Endothelial cell of umbilical vein (primary cell): ENCODE measurements at regions not wholly inside any gene's neighbourhood (a gene's known extent, or its start where the extent isn't known, plus 50 kb on each side); places are given as distances from the start of the nearest gene placed in this dataset.

ENCODE experiments used
- BruUV-seq: library from RNA; stranded (reverse); fragments of 400-500 nt; replicated peaks from 2 replicates; lab custom pipeline; 2021; lab: Mats Ljungman, UMichigan
- CTCF ChIA-PET: fragments of 300-600, 350-600 bp; sonication (Branson Sonifier 250); formaldehyde crosslinking; loops from one replicate; lab custom pipeline; 2021; ENCODE audit warnings: antibody characterized with exemption, inconsistent platforms; lab: Charles Lee
- POLR2A ChIA-PET: fragments of 300-600, 350-600 bp; sonication (Branson Sonifier 250); formaldehyde crosslinking; loops from one replicate; lab custom pipeline; 2021; ENCODE audit warnings: antibody characterized with exemption, inconsistent platforms; lab: Charles Lee
- DNase-seq: peaks from one replicate; pipeline ENCODE4 v3.0.0-alpha.2; 2011; ENCODE audit warnings: low read depth, low spot score
- FAIRE-seq: peaks from 2 replicates; lab custom pipeline; 2011; peaks lifted over from hg19 to GRCh38; lab: Jason Lieb, UNC
- H2AFZ ChIP-seq: 2 replicates; pipeline ENCODE4 v1.6.0; 2012; ENCODE audit warnings: low read depth, low read length, control low read depth, inconsistent platforms
- H3K27ac ChIP-seq: 2 replicates; pipeline ENCODE4 v1.5.1; 2011; ENCODE audit warnings: low read depth, mild to moderate bottlenecking, control low read depth, low read length, moderate library complexity; ENCODE audit not compliant: insufficient read depth
- H3K27me3 ChIP-seq, 2 experiments: 2 replicates each; pipeline versions ENCODE4 v1.6.0 to v1.6.1; 2011; ENCODE audit warnings: low read length in 2 of 2, mixed read lengths in 1 of 2; ENCODE audit not compliant: control insufficient read depth in 2 of 2, insufficient read depth in 2 of 2
- H3K36me3 ChIP-seq, 2 experiments: 2 replicates in 1 of 2; 3 replicates in 1 of 2; pipeline ENCODE4 v1.5.1; 2011; ENCODE audit warnings: low read length in 2 of 2, mild to moderate bottlenecking in 1 of 2, moderate library complexity in 1 of 2; ENCODE audit not compliant: control insufficient read depth in 2 of 2, insufficient read depth in 2 of 2; ENCODE audit errors: extremely low read depth in 1 of 2
- H3K4me1 ChIP-seq: 3 replicates; pipeline ENCODE4 v1.5.1; 2011; ENCODE audit warnings: mild to moderate bottlenecking, low read length; ENCODE audit not compliant: control insufficient read depth, insufficient read depth; ENCODE audit errors: extremely low read depth
- H3K4me2 ChIP-seq: 2 replicates; pipeline ENCODE4 v1.6.1; 2011; ENCODE audit warnings: low read length, control low read depth, mixed read lengths; ENCODE audit not compliant: insufficient read depth
- H3K4me3 ChIP-seq, 3 experiments: fragments of 200-600 bp in 1 of 3; sonication (generic), shearing (Covaris generic) in 1 of 3; replicated peaks in 1 of 3; 2 replicates each; pipeline ENCODE4 v1.5.1; 2011 to 2016; ENCODE audit warnings: control low read depth in 3 of 3, low read length in 3 of 3, mild to moderate bottlenecking in 2 of 3, inconsistent platforms in 1 of 3, low read depth in 1 of 3, moderate library complexity in 1 of 3; ENCODE audit not compliant: insufficient read depth in 1 of 3
- H3K79me2 ChIP-seq: 2 replicates; pipeline ENCODE4 v1.6.0; 2012; ENCODE audit warnings: low read length, inconsistent platforms; ENCODE audit not compliant: control insufficient read depth, insufficient read depth
- H3K9ac ChIP-seq: replicated peaks from 2 replicates; pipeline ENCODE3; 2011; ENCODE audit warnings: low read length, control low read depth; ENCODE audit not compliant: insufficient read depth; ENCODE audit errors: extremely low read depth
- H3K9me1 ChIP-seq: replicated peaks from 3 replicates; pipeline ENCODE4 v1.6.0; 2011; ENCODE audit warnings: mild to moderate bottlenecking, low read length; ENCODE audit not compliant: control insufficient read depth, insufficient read depth; ENCODE audit errors: extremely low read depth
- H3K9me3 ChIP-seq: replicated peaks from 2 replicates; pipeline ENCODE4 v1.5.1; 2012; ENCODE audit warnings: low read length, inconsistent platforms; ENCODE audit not compliant: control insufficient read depth, insufficient read depth
- H4K20me1 ChIP-seq: replicated peaks from 2 replicates; pipeline ENCODE3; 2011; ENCODE audit warnings: mild to moderate bottlenecking, low read length; ENCODE audit not compliant: control insufficient read depth, insufficient read depth; ENCODE audit errors: extremely low read depth
- EZH2 ChIP-seq: IDR thresholded peaks from 2 replicates; pipeline ENCODE4 v1.6.1; 2012; ENCODE audit warnings: borderline replicate concordance, low read depth, mild to moderate bottlenecking, moderate library complexity, low read length, inconsistent platforms; ENCODE audit not compliant: severe bottlenecking
- FOS ChIP-seq: IDR thresholded peaks from 2 replicates; pipeline ENCODE4 v1.6.1; 2011; ENCODE audit warnings: mild to moderate bottlenecking, low read length, moderate library complexity, borderline replicate concordance; ENCODE audit not compliant: insufficient read depth
- GATA2 ChIP-seq: IDR thresholded peaks from 2 replicates; pipeline ENCODE4 v1.7.0; 2011; ENCODE audit warnings: low read depth, mild to moderate bottlenecking, moderate library complexity, mixed read lengths, low read length; ENCODE audit not compliant: insufficient read length, insufficient read depth
- JUN ChIP-seq: IDR thresholded peaks from 2 replicates; pipeline ENCODE4 v1.6.1; 2011; ENCODE audit warnings: borderline replicate concordance, low read depth; ENCODE audit not compliant: insufficient read length, insufficient read depth
- MYC ChIP-seq: IDR thresholded peaks from one replicate; pipeline ENCODE4 v1.6.1; 2011; ENCODE audit warnings: mild to moderate bottlenecking, low read depth, low read length
- POLR2A ChIP-seq: IDR thresholded peaks from 2 replicates; pipeline ENCODE4 v1.6.1; 2012; ENCODE audit warnings: low read depth, mild to moderate bottlenecking, control low read depth, low read length
- POLR2AphosphoS5 ChIP-seq: IDR thresholded peaks from 2 replicates; pipeline ENCODE4 v1.6.1; 2012; ENCODE audit warnings: low read depth, mild to moderate bottlenecking, control low read depth, low read length, moderate library complexity; ENCODE audit not compliant: insufficient read depth
- dilution Hi-C: fragments of 300-500 bp; cut with MboI; formaldehyde crosslinking; loops from one replicate; pipeline ENCODE4 v1.15.0; 2019; ENCODE audit warnings: low sequenced_read_pairs; ENCODE audit not compliant: extremely low pct_ligation_motif_present
- intact Hi-C: fragments of 100-400 bp; cut with micrococcal nuclease; formaldehyde crosslinking; loops from one replicate; pipeline ENCODE4 v1.10.0; 2022
- TF ChIP-seq, protein P1 (sequence below): IDR thresholded peaks from 2 replicates; pipeline ENCODE4 v1.6.1; 2011; ENCODE audit not compliant: insufficient read depth, insufficient read length
- TF ChIP-seq, protein P2 (sequence below), 2 donors: IDR thresholded peaks; 1 replicate in 1 of 2; 2 replicates in 1 of 2; pipeline ENCODE4 v1.5.1; 2011; ENCODE audit warnings: low read length in 2 of 2, mild to moderate bottlenecking in 2 of 2, moderate library complexity in 2 of 2, control low read depth in 1 of 2, inconsistent platforms in 1 of 2, low read depth in 1 of 2; ENCODE audit not compliant: insufficient read depth in 1 of 2; ENCODE audit errors: extremely low read depth in 1 of 2

DNA sequence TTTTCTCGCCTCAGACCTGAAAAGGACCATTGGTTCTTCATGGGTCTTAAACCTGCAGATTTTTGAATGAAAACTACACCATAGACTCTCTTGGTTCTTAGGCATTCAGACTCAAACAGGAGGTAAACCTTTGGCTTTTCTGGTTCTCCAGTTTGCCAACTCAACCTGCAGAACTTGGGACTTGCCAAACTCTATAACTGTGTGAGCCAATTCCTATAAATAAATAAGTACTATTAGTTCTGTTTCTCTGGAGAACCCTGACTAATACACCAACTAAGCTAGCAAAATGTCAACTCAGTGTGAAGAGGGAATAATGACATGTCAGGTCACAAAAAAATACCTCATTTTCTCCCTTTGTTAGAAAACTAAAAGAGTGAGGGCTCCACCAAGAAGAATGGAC lies 374.6 kb downstream of the RAB28 start:
- H3K9me3 ChIP-seq, result no peaks in the 10 kb centered on the region
- TF ChIP-seq JUN (no peak), FOS (no peak), POLR2AphosphoS5 (no peak), GATA2 (no peak), MYC (no peak), EZH2 (no peak), POLR2A (no peak)
- TF ChIP-seq, protein P1, sequence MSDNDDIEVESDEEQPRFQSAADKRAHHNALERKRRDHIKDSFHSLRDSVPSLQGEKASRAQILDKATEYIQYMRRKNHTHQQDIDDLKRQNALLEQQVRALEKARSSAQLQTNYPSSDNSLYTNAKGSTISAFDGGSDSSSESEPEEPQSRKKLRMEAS, result no peak
- TF ChIP-seq, protein P2, sequence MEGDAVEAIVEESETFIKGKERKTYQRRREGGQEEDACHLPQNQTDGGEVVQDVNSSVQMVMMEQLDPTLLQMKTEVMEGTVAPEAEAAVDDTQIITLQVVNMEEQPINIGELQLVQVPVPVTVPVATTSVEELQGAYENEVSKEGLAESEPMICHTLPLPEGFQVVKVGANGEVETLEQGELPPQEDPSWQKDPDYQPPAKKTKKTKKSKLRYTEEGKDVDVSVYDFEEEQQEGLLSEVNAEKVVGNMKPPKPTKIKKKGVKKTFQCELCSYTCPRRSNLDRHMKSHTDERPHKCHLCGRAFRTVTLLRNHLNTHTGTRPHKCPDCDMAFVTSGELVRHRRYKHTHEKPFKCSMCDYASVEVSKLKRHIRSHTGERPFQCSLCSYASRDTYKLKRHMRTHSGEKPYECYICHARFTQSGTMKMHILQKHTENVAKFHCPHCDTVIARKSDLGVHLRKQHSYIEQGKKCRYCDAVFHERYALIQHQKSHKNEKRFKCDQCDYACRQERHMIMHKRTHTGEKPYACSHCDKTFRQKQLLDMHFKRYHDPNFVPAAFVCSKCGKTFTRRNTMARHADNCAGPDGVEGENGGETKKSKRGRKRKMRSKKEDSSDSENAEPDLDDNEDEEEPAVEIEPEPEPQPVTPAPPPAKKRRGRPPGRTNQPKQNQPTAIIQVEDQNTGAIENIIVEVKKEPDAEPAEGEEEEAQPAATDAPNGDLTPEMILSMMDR (IDR thresholded peaks at IDR 0.05; ENCODE audit: extremely low read depth in 1 of 2, insufficient read depth in 1 of 2, low read depth in 1 of 2, low read length in 2 of 2), result no peak
- H3K4me1 ChIP-seq, result no peaks in the 10 kb centered on the region
- FAIRE-seq, result no peak
- CTCF ChIA-PET, result no interaction called here
- dilution Hi-C loops (no loop called here), intact Hi-C loops (no loop called here)
- no peak overlapping the region for H3K27ac ChIP-seq
- H3K36me3 ChIP-seq, result no peaks in the 10 kb centered on the region
- no peak overlapping the region for H3K4me2 ChIP-seq
- no TSS peak for BruUV-seq
- no peaks in the 10 kb centered on the region for H4K20me1 ChIP-seq
- no peaks in the 10 kb centered on the region for H3K27me3 ChIP-seq
- no peaks in the 10 kb centered on the region for H3K9me1 ChIP-seq
- DNase-seq, result no peak
- no peaks in the 10 kb centered on the region for H3K79me2 ChIP-seq
- no peak overlapping the region for H3K9ac ChIP-seq
- POLR2A ChIA-PET, result no interaction called here
- no peak overlapping the region for H3K4me3 ChIP-seq
- no peak overlapping the region for H2AFZ ChIP-seq
